HCT116 (cell line): ENCODE measurements at regions not wholly inside any gene's neighbourhood (a gene's known extent, or its start where the extent isn't known, plus 50 kb on each side); places are given as distances from the start of the nearest gene placed in this dataset.

Experiments used
- ATAC-seq: fragments of 200-7000 bp; cut with Tn5 transposase; 2 replicates; pipeline ENCODE4 v1.9.1; 2020; ENCODE audit warnings: mild to moderate bottlenecking, moderate library complexity
- BruUV-seq: library from RNA; stranded (reverse); fragments of 400-500 nt; replicated peaks from 2 replicates; lab custom pipeline; 2021; lab: Mats Ljungman, UMichigan
- CTCF ChIA-PET: fragments of 300-600 bp; sonication (Branson Sonifier 250); formaldehyde crosslinking; loops from one replicate; lab custom pipeline; 2021; ENCODE audit warnings: antibody characterized with exemption; lab: Charles Lee
- POLR2A ChIA-PET: fragments of 300-600, 350-600 bp; sonication (Branson Sonifier 250); formaldehyde crosslinking; loops from one replicate; lab custom pipeline; 2021; ENCODE audit warnings: antibody characterized with exemption; lab: Charles Lee
- RAD21 ChIA-PET, 2 experiments: fragments of 300-600 bp; sonication (Branson Sonifier 250); formaldehyde crosslinking; loops; one replicate each; lab custom pipeline; 2023; ENCODE audit warnings: low total read pairs in 2 of 2; ENCODE audit not compliant: uncharacterized antibody in 2 of 2, unreplicated experiment in 2 of 2, low non-redundant PET in 1 of 2; lab: Charles Lee
- DNase-seq: peaks from one replicate; pipeline ENCODE4 v3.0.0-alpha.2; 2010; ENCODE audit warnings: low read depth, low spot score
- H2AFZ ChIP-seq: fragments of 200-600 bp; shearing (Covaris generic), sonication (generic); 2 replicates; pipeline ENCODE4 v1.6.1; 2017; ENCODE audit warnings: low read depth, mixed run types, mixed read lengths, antibody characterized with exemption, low read length; ENCODE audit not compliant: poor library complexity, severe bottlenecking
- H3K27ac ChIP-seq: 2 replicates; pipeline ENCODE4 v1.5.1; 2012; ENCODE audit warnings: low read depth, low read length
- H3K27me3 ChIP-seq: fragments of 200-600 bp; sonication (generic); 2 replicates; pipeline ENCODE4 v1.6.1; 2016; ENCODE audit warnings: mixed run types, low read length, mixed read lengths; ENCODE audit not compliant: insufficient read depth
- H3K36me3 ChIP-seq, 2 experiments: fragments of 200-500 bp in 1 of 2; fragments of 200-600 bp in 1 of 2; sonication (Bioruptor generic) in 1 of 2; sonication (generic) in 1 of 2; 2 replicates each; pipeline versions ENCODE4 v1.5.1 to v1.6.1; 2014 to 2016; ENCODE audit warnings: low read length in 2 of 2, inconsistent platforms in 1 of 2, mixed read lengths in 1 of 2, mixed run types in 1 of 2; ENCODE audit not compliant: insufficient read depth in 2 of 2, control insufficient read depth in 1 of 2
- H3K4me1 ChIP-seq, 2 experiments: fragments of 200-600 bp in 1 of 2; sonication (generic) in 1 of 2; 2 replicates each; pipeline versions ENCODE4 v1.5.1 to v1.6.1; 2012 to 2017; ENCODE audit warnings: low read length in 2 of 2, inconsistent platforms in 1 of 2, mild to moderate bottlenecking in 1 of 2, mixed read lengths in 1 of 2, mixed run types in 1 of 2, moderate library complexity in 1 of 2; ENCODE audit not compliant: insufficient read depth in 2 of 2, control insufficient read depth in 1 of 2
- H3K4me2 ChIP-seq: fragments of 200-600 bp; sonication (generic); 2 replicates; pipeline ENCODE4 v1.6.1; 2017; ENCODE audit warnings: mixed run types, low read length, mixed read lengths
- H3K4me3 ChIP-seq, 2 experiments: fragments of 200-600 bp in 1 of 2; sonication (generic) in 1 of 2; replicated peaks in 1 of 2; 2 replicates each; pipeline ENCODE4 v1.5.1; 2011 to 2016; ENCODE audit warnings: low read length in 2 of 2, control low read depth in 1 of 2, low read depth in 1 of 2, mild to moderate bottlenecking in 1 of 2, mixed read lengths in 1 of 2, mixed run types in 1 of 2
- H3K79me2 ChIP-seq: fragments of 200-600 bp; sonication (generic); 2 replicates; pipeline ENCODE4 v1.6.1; 2017; ENCODE audit warnings: mild to moderate bottlenecking, mixed run types, low read length, moderate library complexity, mixed read lengths; ENCODE audit not compliant: insufficient read depth
- H3K9ac ChIP-seq: fragments of 200-600 bp; sonication (generic); 2 replicates; pipeline ENCODE4 v1.6.1; 2016; ENCODE audit warnings: low read length, mixed read lengths
- H3K9me2 ChIP-seq: fragments of 200-600 bp; sonication (generic), shearing (Covaris generic); 2 replicates; pipeline ENCODE4 v1.6.1; 2017; ENCODE audit warnings: mixed run types, mild to moderate bottlenecking, moderate library complexity; ENCODE audit not compliant: insufficient read depth
- H3K9me3 ChIP-seq, 2 experiments: fragments of 200-500 bp in 1 of 2; fragments of 200-600 bp in 1 of 2; sonication (Bioruptor generic) in 1 of 2; sonication (generic) in 1 of 2; 2 replicates each; pipeline ENCODE4 v1.6.1; 2014 to 2017; ENCODE audit warnings: low read length in 2 of 2, mixed read lengths in 2 of 2, inconsistent platforms in 1 of 2, low read depth in 1 of 2, mild to moderate bottlenecking in 1 of 2, mixed run types in 1 of 2, moderate library complexity in 1 of 2; ENCODE audit not compliant: control insufficient read depth in 1 of 2, insufficient read depth in 1 of 2
- H4K20me1 ChIP-seq: fragments of 200-600 bp; sonication (generic), shearing (Covaris generic); 2 replicates; pipeline ENCODE4 v1.6.1; 2017; ENCODE audit warnings: mixed run types, mild to moderate bottlenecking, moderate library complexity; ENCODE audit not compliant: insufficient read depth
- CTCF ChIP-seq, 3 experiments: fragments of 200-600 bp in 1 of 3; sonication (generic) in 1 of 3; IDR thresholded peaks in 2 of 3; conservative IDR thresholded peaks in 1 of 3; 2 replicates each; pipeline ENCODE4 v1.5.1; 2012 to 2017; ENCODE audit warnings: low read depth in 2 of 3, low read length in 2 of 3, antibody characterized with exemption in 1 of 3, borderline replicate concordance in 1 of 3, control low read depth in 1 of 3, mild to moderate bottlenecking in 1 of 3, mixed read lengths in 1 of 3, mixed run types in 1 of 3, moderate library complexity in 1 of 3; ENCODE audit not compliant: insufficient read depth in 1 of 3
- ELF1 ChIP-seq: IDR thresholded peaks from 2 replicates; pipeline ENCODE4 v1.6.1; 2012; ENCODE audit warnings: low read depth, borderline replicate concordance
- EZH2phosphoT487 ChIP-seq: fragments of 200-600 bp; IDR thresholded peaks from 2 replicates; pipeline ENCODE4 v1.6.1; 2018; ENCODE audit warnings: antibody characterized with exemption, borderline replicate concordance
- MAX ChIP-seq: IDR thresholded peaks from 2 replicates; pipeline ENCODE4 v1.6.1; 2012
- POLR2AphosphoS5 ChIP-seq: IDR thresholded peaks from 2 replicates; pipeline ENCODE4 v1.6.1; 2011; ENCODE audit warnings: mild to moderate bottlenecking, low read depth, low read length, moderate library complexity
- RAD21 ChIP-seq: IDR thresholded peaks from 2 replicates; pipeline ENCODE4 v1.6.1; 2012; ENCODE audit warnings: low read depth, mild to moderate bottlenecking
- SP1 ChIP-seq: IDR thresholded peaks from 2 replicates; pipeline ENCODE4 v1.6.1; 2012; ENCODE audit warnings: low read depth
- YY1 ChIP-seq: IDR thresholded peaks from 2 replicates; pipeline ENCODE4 v1.6.1; 2011; ENCODE audit warnings: low read length, low read depth, moderate library complexity, mild to moderate bottlenecking; ENCODE audit not compliant: insufficient replicate concordance; ENCODE audit errors: extremely low read depth
- ZNF274 ChIP-seq: fragments of 200-500 bp; sonication (Bioruptor generic); IDR thresholded peaks from 2 replicates; pipeline ENCODE4 v1.6.1; 2014; ENCODE audit warnings: mild to moderate bottlenecking, low read depth, low read length, inconsistent platforms
- intact Hi-C: fragments of 100-400 bp; cut with micrococcal nuclease; formaldehyde crosslinking; loops from 2 replicates; pipeline ENCODE4 v1.10.0; 2022

GRCh38 chr21:28228636-28228995, 764.1 kb downstream of the LTN1 start:
- CTCF ChIA-PET = no interaction called here
- DNase-seq (no peak), ATAC-seq (no peak)
- no peak overlapping the region for H3K4me3 ChIP-seq
- BruUV-seq = no TSS peak
- POLR2A ChIA-PET = no interaction called here
- no peak for TF ChIP-seq YY1
- no peak for TF ChIP-seq RAD21
- no peak for TF ChIP-seq POLR2AphosphoS5
- no peak for TF ChIP-seq ZNF274
- no peak for TF ChIP-seq EZH2phosphoT487
- TF ChIP-seq SP1 = no peak
- no peak for TF ChIP-seq ELF1
- TF ChIP-seq CTCF (IDR thresholded peaks at IDR 0.05 in 2 of 3, conservative IDR thresholded peaks at IDR 0.05 in 1 of 3; ENCODE audit: borderline replicate concordance in 1 of 3, insufficient read depth in 1 of 3, low read depth in 2 of 3, low read length in 2 of 3) = no peak
- no peak for TF ChIP-seq MAX
- RAD21 ChIA-PET = no interaction called here
- no peak overlapping the region for H2AFZ ChIP-seq
- H3K4me1 ChIP-seq = no peaks in the 10 kb centered on the region
- peaks cover 10 to 23% of the 10 kb centered on the region in 2 experiments; a peak in 3 of 4 replicates for H3K9me3 ChIP-seq
- no peaks in the 10 kb centered on the region for H4K20me1 ChIP-seq
- H3K36me3 ChIP-seq = no peaks in the 10 kb centered on the region
- H3K79me2 ChIP-seq = no peaks in the 10 kb centered on the region
- no peaks in the 10 kb centered on the region for H3K27me3 ChIP-seq
- H3K27ac ChIP-seq = no peak overlapping the region
- no peak overlapping the region for H3K9ac ChIP-seq
- H3K4me2 ChIP-seq = no peak overlapping the region
- intact Hi-C loops = no loop called here
- no peaks in the 10 kb centered on the region for H3K9me2 ChIP-seq
